HG03460 (cell line): ENCODE measurements at regions not wholly inside any gene's neighbourhood (a gene's known extent, or its start where the extent isn't known, plus 50 kb on each side); places are given as distances from the start of the nearest gene placed in this dataset.

ENCODE experiments used
- ATAC-seq: cut with Tn5 transposase; IDR thresholded peaks from one replicate; pipeline ENCODE4 v1.9.1; 2021; ENCODE audit not compliant: unreplicated experiment

GRCh38 chr6:14274016-14274415 is 156.4 kb downstream of the CD83 start:
- no peak for ATAC-seq

GRCh38 chr6:14274546-14275492 is 157.2 kb downstream of the CD83 start:
- no peak for ATAC-seq

GRCh38 chr6:14275493-14275851 is 157.9 kb downstream of the CD83 start:
- ATAC-seq: no peak

GRCh38 chr6:14276071-14276470 is 158.5 kb downstream of the CD83 start:
- no peak for ATAC-seq

GRCh38 chr6:14276667-14277404 is 159.3 kb downstream of the CD83 start:
- ATAC-seq: peak; percentile 95

GRCh38 chr6:14277405-14277930 is 159.9 kb downstream of the CD83 start:
- peak; percentile 9 for ATAC-seq

- no peak for ATAC-seq
These were observed 160.4 kb downstream of the CD83 start for GRCh38 chr6:14278006-14278405.

GRCh38 chr6:14278446-14278845 is 160.9 kb downstream of the CD83 start:
- no peak for ATAC-seq

- no peak for ATAC-seq
These were observed 162.5 kb downstream of the CD83 start for GRCh38 chr6:14280006-14280510.

- ATAC-seq: no peak
These were observed 163.3 kb downstream of the CD83 start for GRCh38 chr6:14280766-14281293.

GRCh38 chr6:14281811-14282660 is 164.5 kb downstream of the CD83 start:
- no peak for ATAC-seq

- no peak for ATAC-seq
These were observed 165.4 kb downstream of the CD83 start for GRCh38 chr6:14282854-14283505.

- ATAC-seq: no peak
These were observed 166.1 kb downstream of the CD83 start for GRCh38 chr6:14283600-14284235.

GRCh38 chr6:14284969-14285590 is 167.5 kb downstream of the CD83 start:
- ATAC-seq: no peak

GRCh38 chr6:14286144-14286543 is 168.6 kb downstream of the CD83 start:
- ATAC-seq: no peak

- ATAC-seq: no peak
These were observed 169.3 kb downstream of the CD83 start for GRCh38 chr6:14286634-14287428.

GRCh38 chr6:14287707-14288106 is 170.1 kb downstream of the CD83 start:
- ATAC-seq: no peak

GRCh38 chr6:14288910-14289309 is 171.3 kb downstream of the CD83 start:
- no peak for ATAC-seq
